OCI-LY1 (cell line): ENCODE measurements at regions not wholly inside any gene's neighbourhood (a gene's known extent, or its start where the extent isn't known, plus 50 kb on each side); places are given as distances from the start of the nearest gene placed in this dataset.

Experiments
- H2AFZ ChIP-seq: fragments of 200-600 bp; sonication (generic), shearing (Covaris generic); 2 replicates; pipeline ENCODE4 v1.6.0; 2014; ENCODE audit warnings: antibody characterized with exemption, mild to moderate bottlenecking, low read length
- H3F3A ChIP-seq: fragments of 200-600 bp; sonication (generic), shearing (Covaris generic); 2 replicates; pipeline ENCODE4 v1.6.0; 2014; ENCODE audit warnings: mild to moderate bottlenecking, antibody characterized with exemption, low read length, moderate library complexity; ENCODE audit not compliant: insufficient read depth
- H3K27ac ChIP-seq: fragments of 200-600 bp; sonication (generic); 2 replicates; pipeline ENCODE4 v1.5.1; 2014; ENCODE audit warnings: low read length, mixed run types, mild to moderate bottlenecking, low read depth; ENCODE audit not compliant: poor library complexity, severe bottlenecking
- H3K27me3 ChIP-seq: fragments of 200-600 bp; sonication (generic); 2 replicates; pipeline ENCODE4 v1.6.0; 2014; ENCODE audit warnings: antibody characterized with exemption, mild to moderate bottlenecking, low read length, moderate library complexity; ENCODE audit not compliant: insufficient read depth
- H3K36me3 ChIP-seq: fragments of 200-600 bp; sonication (generic); 2 replicates; pipeline ENCODE4 v1.6.1; 2014; ENCODE audit warnings: mild to moderate bottlenecking, antibody characterized with exemption, low read length, moderate library complexity, mixed read lengths; ENCODE audit not compliant: insufficient read depth
- H3K4me1 ChIP-seq: fragments of 200-600 bp; sonication (generic); 2 replicates; pipeline ENCODE4 v1.5.1; 2014; ENCODE audit warnings: mild to moderate bottlenecking, low read length, moderate library complexity; ENCODE audit not compliant: insufficient read depth, severe bottlenecking
- H3K4me2 ChIP-seq: fragments of 200-600 bp; sonication (generic), shearing (Covaris generic); 2 replicates; pipeline ENCODE4 v1.6.1; 2014; ENCODE audit warnings: low read length
- H3K4me3 ChIP-seq: fragments of 200-600 bp; sonication (generic); 2 replicates; pipeline ENCODE4 v1.5.1; 2014; ENCODE audit warnings: low read length, low read depth, mild to moderate bottlenecking, mixed read lengths; ENCODE audit not compliant: poor library complexity, severe bottlenecking
- H3K79me2 ChIP-seq: fragments of 200-600 bp; shearing (Covaris generic); 2 replicates; pipeline ENCODE4 v1.6.1; 2016; ENCODE audit warnings: mixed run types, low read length, mixed read lengths; ENCODE audit not compliant: insufficient read depth
- H3K9ac ChIP-seq: fragments of 200-600 bp; sonication (generic), shearing (Covaris generic); 2 replicates; pipeline ENCODE4 v1.6.1; 2014; ENCODE audit warnings: mild to moderate bottlenecking, low read length, mixed read lengths
- H3K9me2 ChIP-seq: fragments of 200-600 bp; sonication (generic), shearing (Covaris generic); 2 replicates; pipeline ENCODE4 v1.6.1; 2014; ENCODE audit warnings: low read depth, mild to moderate bottlenecking, low read length, mixed read lengths
- H3K9me3 ChIP-seq: fragments of 200-600 bp; shearing (Covaris generic); 2 replicates; pipeline ENCODE4 v1.6.1; 2014; ENCODE audit warnings: low read length, mixed read lengths
- H4K20me1 ChIP-seq: fragments of 200-600 bp; sonication (generic), shearing (Covaris generic); 2 replicates; pipeline ENCODE4 v1.6.0; 2016; ENCODE audit warnings: mild to moderate bottlenecking, low read length; ENCODE audit not compliant: insufficient read depth
- EZH2 ChIP-seq: fragments of 200-600 bp; sonication (generic), shearing (Covaris generic); IDR thresholded peaks from 2 replicates; pipeline ENCODE4 v1.8.0; 2017; ENCODE audit warnings: borderline replicate concordance, mixed run types, mild to moderate bottlenecking, antibody characterized with exemption, low read length, moderate library complexity, mixed read lengths
- TF ChIP-seq, protein P1 (sequence below): fragments of 200-600 bp; sonication (generic), shearing (Covaris generic); IDR thresholded peaks from 2 replicates; pipeline ENCODE4 v1.5.1; 2017; ENCODE audit warnings: mild to moderate bottlenecking, antibody characterized with exemption, low read length, moderate library complexity, mixed read lengths

DNA sequence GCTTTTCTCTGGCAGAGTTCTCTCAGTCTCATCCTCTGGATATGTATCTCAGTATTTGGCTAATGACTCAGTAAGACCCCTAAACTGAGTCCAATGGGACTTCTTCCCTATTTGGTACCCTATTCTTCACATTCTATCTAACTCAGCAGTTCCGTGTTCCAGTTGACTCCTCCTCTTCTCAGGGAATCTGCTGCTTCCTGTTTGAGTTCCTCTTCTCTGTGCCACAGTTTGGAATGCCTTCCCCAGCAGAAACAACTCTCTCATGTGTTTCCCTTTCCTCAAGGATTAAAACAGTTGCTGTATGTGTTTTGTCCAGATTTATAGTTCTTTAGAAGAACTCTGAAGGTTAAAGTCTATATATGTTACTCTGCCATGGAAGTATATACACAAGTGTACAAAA lies 344.0 kb upstream of the RARB start:
- no peaks in the 10 kb centered on the region for H3K27me3 ChIP-seq
- TF ChIP-seq EZH2: no peak
- TF ChIP-seq, protein P1, sequence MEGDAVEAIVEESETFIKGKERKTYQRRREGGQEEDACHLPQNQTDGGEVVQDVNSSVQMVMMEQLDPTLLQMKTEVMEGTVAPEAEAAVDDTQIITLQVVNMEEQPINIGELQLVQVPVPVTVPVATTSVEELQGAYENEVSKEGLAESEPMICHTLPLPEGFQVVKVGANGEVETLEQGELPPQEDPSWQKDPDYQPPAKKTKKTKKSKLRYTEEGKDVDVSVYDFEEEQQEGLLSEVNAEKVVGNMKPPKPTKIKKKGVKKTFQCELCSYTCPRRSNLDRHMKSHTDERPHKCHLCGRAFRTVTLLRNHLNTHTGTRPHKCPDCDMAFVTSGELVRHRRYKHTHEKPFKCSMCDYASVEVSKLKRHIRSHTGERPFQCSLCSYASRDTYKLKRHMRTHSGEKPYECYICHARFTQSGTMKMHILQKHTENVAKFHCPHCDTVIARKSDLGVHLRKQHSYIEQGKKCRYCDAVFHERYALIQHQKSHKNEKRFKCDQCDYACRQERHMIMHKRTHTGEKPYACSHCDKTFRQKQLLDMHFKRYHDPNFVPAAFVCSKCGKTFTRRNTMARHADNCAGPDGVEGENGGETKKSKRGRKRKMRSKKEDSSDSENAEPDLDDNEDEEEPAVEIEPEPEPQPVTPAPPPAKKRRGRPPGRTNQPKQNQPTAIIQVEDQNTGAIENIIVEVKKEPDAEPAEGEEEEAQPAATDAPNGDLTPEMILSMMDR: no peak
- no peaks in the 10 kb centered on the region for H3F3A ChIP-seq
- H2AFZ ChIP-seq: no peak overlapping the region
- H3K79me2 ChIP-seq: no peaks in the 10 kb centered on the region
- H3K4me2 ChIP-seq: no peak overlapping the region
- no peaks in the 10 kb centered on the region for H3K9me2 ChIP-seq
- H4K20me1 ChIP-seq: no peaks in the 10 kb centered on the region
- H3K36me3 ChIP-seq: no peaks in the 10 kb centered on the region
- H3K4me3 ChIP-seq: no peak overlapping the region
- no peaks in the 10 kb centered on the region for H3K4me1 ChIP-seq
- H3K27ac ChIP-seq: no peak overlapping the region
- H3K9ac ChIP-seq: no peak overlapping the region
- H3K9me3 ChIP-seq: no peaks in the 10 kb centered on the region

DNA sequence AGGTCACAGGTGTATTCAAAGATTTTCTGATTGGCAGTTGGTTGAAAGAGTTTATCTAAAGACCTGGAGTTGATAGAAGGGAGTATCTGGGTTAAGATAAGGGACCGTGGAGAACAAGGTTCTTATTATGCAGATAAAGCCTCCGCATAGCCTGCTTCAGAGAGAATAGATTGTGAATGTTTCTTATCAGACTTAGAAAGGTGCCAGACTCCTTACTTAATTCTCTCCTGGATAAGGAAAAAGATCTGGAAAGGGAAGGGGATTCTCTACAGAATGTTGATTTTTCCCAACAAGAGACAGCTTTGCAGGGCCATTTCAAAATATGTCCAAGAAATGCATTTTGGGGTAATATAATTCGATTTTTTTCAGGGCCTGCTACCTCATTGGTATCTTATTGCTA lies 341.3 kb upstream of the RARB start:
- Histone ChIP-seq H3K27me3 (no peaks in the 10 kb centered on the region), H3K9me3 (no peaks in the 10 kb centered on the region), H3K4me2 (no peak overlapping the region), H3K9ac (no peak overlapping the region), H4K20me1 (no peaks in the 10 kb centered on the region), H3K4me1 (no peaks in the 10 kb centered on the region), H3K4me3 (no peak overlapping the region), H3K79me2 (no peaks in the 10 kb centered on the region), H3K9me2 (no peaks in the 10 kb centered on the region), H3K27ac (no peak overlapping the region), H3F3A (no peaks in the 10 kb centered on the region), H2AFZ (no peak overlapping the region), H3K36me3 (no peaks in the 10 kb centered on the region)
- TF ChIP-seq, protein P1: no peak
- TF ChIP-seq EZH2: no peak

DNA sequence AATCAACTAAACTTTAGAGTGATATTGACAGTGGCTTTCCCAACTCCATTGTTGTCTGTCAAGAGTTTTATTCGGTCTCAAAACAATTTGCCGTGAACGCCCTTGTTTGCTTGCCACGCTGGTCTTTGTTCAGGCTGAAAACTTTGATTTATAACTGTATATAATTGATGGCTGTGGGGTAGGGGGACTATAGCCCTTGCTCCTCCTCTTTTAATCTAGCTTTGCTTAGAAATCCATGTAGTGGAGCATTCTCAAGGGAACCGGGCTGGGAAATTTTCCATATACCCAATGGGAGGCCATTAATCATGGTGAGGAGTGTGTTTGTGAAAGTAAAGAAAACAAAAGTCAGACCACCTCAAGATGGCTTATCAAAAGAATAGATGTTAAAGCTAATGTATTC lies 339.8 kb upstream of the RARB start:
- Histone ChIP-seq H3K79me2 (no peaks in the 10 kb centered on the region), H2AFZ (no peak overlapping the region), H3K9ac (no peak overlapping the region), H3K9me3 (no peaks in the 10 kb centered on the region), H3K36me3 (no peaks in the 10 kb centered on the region), H3K27ac (no peak overlapping the region), H3F3A (no peaks in the 10 kb centered on the region), H3K4me2 (no peak overlapping the region), H3K4me3 (no peak overlapping the region), H3K9me2 (no peaks in the 10 kb centered on the region), H3K4me1 (no peaks in the 10 kb centered on the region), H3K27me3 (no peaks in the 10 kb centered on the region), H4K20me1 (no peaks in the 10 kb centered on the region)
- TF ChIP-seq, protein P1: no peak
- TF ChIP-seq EZH2: no peak
